ENCODE measurements at regions not wholly inside any gene's neighbourhood (a gene's known extent, or its start where the extent isn't known, plus 50 kb on each side); places are given as distances from the start of the nearest gene placed in this dataset.

DNA sequence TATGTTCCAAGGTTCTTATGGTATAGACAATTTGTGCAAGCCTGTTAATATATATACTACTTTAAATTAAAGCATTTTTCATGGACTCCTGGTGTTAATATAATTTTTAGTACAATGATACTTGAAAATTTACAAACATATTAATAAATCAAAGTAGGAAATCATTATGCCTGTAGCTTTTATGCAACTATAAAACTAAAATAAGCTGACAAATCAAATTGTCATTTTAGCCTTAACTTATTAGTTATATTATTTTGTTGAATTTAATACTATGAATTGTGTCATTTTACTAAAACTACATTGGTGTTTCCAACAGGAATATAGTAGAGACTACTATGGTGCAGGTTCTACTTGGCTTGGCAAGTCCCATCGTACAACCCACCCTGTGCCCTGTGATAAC, 96.0 kb downstream of the MED10 start:
- Histone ChIP-seq H3K36me3 (no peaks in the 10 kb centered on the region), H3K9me3 (peaks cover 5% of the 10 kb centered on the region), H3K4me3 (no peak overlapping the region), H3K27ac (no peak overlapping the region), H3K4me1 (no peaks in the 10 kb centered on the region), H3K27me3 (ENCODE audit: low read depth) (no peaks in the 10 kb centered on the region)
- TF ChIP-seq, protein P1, sequence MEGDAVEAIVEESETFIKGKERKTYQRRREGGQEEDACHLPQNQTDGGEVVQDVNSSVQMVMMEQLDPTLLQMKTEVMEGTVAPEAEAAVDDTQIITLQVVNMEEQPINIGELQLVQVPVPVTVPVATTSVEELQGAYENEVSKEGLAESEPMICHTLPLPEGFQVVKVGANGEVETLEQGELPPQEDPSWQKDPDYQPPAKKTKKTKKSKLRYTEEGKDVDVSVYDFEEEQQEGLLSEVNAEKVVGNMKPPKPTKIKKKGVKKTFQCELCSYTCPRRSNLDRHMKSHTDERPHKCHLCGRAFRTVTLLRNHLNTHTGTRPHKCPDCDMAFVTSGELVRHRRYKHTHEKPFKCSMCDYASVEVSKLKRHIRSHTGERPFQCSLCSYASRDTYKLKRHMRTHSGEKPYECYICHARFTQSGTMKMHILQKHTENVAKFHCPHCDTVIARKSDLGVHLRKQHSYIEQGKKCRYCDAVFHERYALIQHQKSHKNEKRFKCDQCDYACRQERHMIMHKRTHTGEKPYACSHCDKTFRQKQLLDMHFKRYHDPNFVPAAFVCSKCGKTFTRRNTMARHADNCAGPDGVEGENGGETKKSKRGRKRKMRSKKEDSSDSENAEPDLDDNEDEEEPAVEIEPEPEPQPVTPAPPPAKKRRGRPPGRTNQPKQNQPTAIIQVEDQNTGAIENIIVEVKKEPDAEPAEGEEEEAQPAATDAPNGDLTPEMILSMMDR (IDR thresholded peaks at IDR 0.05): no peak
- ATAC-seq: no peak
- intact Hi-C loops (cut with DNase I): no loop called here
- no peak for DNase-seq

DNA sequence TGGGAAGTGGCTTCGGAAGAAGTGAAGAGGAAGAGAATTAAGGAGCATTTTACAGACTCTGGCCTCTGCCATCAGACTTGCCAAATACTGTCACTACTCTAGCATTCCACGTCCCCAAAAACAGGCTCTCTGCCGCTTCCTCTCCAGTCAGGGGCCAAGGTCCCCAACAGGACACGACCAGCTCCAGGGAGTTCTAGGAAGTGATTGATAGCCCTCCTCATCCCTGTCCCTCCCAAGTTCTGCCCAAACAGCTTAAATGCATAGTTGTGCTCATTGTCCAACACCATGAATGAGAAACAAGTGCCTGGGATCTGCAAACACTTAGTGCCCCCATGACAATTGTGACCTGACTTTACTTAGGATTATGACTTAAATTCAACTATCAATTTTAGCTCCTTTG, 96.5 kb downstream of the MED10 start:
- Histone ChIP-seq H3K27me3 (ENCODE audit: low read depth) (no peaks in the 10 kb centered on the region), H3K4me3 (no peak overlapping the region), H3K4me1 (no peaks in the 10 kb centered on the region), H3K36me3 (no peaks in the 10 kb centered on the region), H3K9me3 (peaks cover 5% of the 10 kb centered on the region), H3K27ac (no peak overlapping the region)
- intact Hi-C loops (cut with DNase I): no loop called here
- no peak for ATAC-seq
- TF ChIP-seq, protein P1 (IDR thresholded peaks at IDR 0.05): no peak
- no peak for DNase-seq

DNA sequence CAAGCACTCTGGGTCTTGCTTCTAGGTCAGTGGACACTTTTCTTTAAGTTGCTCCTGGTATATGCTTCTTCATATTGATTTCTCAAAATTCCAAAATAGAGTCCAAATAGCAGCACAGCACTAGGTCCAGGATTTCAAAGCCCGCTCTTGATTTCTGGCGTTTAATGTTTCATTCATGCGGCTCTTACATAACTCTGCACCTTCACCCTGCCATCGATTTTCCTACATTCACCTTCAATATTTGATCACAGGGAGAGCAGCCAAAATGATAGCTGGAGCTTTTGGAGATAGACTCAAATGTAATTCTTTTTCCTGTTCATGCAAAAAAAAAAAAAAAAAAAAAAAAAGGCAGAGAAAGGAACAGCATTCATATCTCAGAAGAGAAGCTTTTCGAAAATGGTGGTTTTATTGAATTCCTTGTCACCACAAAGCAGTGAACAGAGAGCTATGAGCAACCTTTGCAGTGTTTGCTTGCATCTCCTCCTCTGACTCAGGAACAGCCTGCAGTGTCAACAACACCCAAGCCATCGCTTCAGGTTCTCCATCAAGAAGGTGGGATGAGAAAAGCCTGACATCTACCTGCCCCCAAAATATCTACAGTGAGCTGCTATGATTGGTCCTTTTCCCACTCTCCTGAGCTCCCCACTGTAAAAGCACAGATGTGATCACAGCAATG, 97.8 kb downstream of the MED10 start:
- Histone ChIP-seq H3K27ac (no peak overlapping the region), H3K27me3 (ENCODE audit: low read depth) (no peaks in the 10 kb centered on the region), H3K36me3 (no peaks in the 10 kb centered on the region), H3K4me3 (no peak overlapping the region), H3K4me1 (no peaks in the 10 kb centered on the region), H3K9me3 (peaks cover 5% of the 10 kb centered on the region)
- TF ChIP-seq, protein P1 (IDR thresholded peaks at IDR 0.05): no peak
- ATAC-seq (no peak), DNase-seq (no peak)
- intact Hi-C loops (cut with DNase I): no loop called here

DNA sequence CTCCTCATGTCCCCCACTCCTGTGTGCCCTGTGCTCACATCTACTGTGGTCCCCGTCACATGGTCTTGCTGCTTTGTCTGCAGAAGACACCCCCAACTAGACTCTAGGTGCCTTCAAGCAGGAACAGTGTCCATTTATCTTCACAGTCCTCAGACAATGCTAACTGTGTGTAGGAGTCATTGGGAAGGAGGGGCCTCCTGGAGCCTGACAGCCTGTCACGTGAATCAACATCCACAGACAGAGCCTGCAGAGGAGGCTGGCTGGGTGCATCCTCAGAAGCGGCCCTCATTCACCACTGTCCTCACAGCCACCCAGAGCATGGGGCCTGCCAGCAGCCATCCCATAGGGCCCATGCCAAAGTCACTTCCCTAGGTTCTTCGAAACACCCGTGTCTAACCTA, 98.7 kb downstream of the MED10 start:
- Histone ChIP-seq H3K27ac (no peak overlapping the region), H3K9me3 (peaks cover 1% of the 10 kb centered on the region), H3K36me3 (no peaks in the 10 kb centered on the region), H3K27me3 (ENCODE audit: low read depth) (no peaks in the 10 kb centered on the region), H3K4me1 (no peaks in the 10 kb centered on the region), H3K4me3 (no peak overlapping the region)
- no peak for ATAC-seq
- intact Hi-C loops (cut with DNase I): no loop called here
- no peak for DNase-seq
- TF ChIP-seq, protein P1 (IDR thresholded peaks at IDR 0.05): no peak

DNA sequence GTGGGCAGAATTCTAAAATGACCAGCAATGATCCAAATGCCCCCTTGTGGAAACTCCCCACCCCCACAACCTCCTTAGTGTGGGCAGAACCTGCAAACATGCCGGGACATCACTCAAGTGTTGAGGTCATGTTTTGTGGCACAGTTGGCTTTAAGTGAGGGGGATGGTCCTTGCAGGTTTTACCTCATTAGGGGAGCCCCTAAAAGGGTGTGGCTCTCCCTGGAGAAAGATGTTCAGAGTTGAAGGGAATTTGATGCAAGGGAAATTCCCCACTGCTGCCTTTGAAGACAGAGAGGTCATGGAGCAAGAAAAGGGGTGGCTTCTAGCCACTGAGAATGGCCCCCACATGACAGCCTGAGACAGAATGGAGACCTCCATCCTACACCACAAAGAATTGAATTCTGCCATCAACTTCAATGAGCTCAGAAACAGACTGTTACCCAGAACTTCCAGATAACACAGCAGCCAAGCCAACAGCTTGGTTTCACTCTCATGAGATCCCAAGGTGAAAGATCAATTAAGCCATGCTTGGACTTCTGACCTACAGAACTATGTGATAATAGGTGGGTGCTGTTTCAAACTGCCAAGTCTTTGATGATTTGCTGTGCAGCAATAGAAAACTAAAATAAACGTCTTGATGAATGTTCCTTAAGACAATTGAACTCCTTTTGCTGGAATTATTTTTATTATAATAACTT, 103.4 kb downstream of the MED10 start:
- no peaks in the 10 kb centered on the region for H3K36me3 ChIP-seq
- H3K27ac ChIP-seq: no peak overlapping the region
- no peaks in the 10 kb centered on the region for H3K27me3 ChIP-seq (ENCODE audit: low read depth)
- DNase-seq: no peak
- ATAC-seq: no peak
- intact Hi-C loops (cut with DNase I): no loop called here
- no peaks in the 10 kb centered on the region for H3K4me1 ChIP-seq
- no peak overlapping the region for H3K4me3 ChIP-seq
- H3K9me3 ChIP-seq: no peaks in the 10 kb centered on the region
- TF ChIP-seq, protein P1 (IDR thresholded peaks at IDR 0.05): no peak

Measured in lower lobe of right lung (tissue), 2 donors.